ENCODE measurements at regions not wholly inside any gene's neighbourhood (a gene's known extent, or its start where the extent isn't known, plus 50 kb on each side); places are given as distances from the start of the nearest gene placed in this dataset.

- no peak for TF ChIP-seq CTCF (conservative IDR thresholded peaks at IDR 0.05)
- Mint-ChIP-seq H3K27ac (no peak overlapping the region), H3K27me3 (no peaks in the 10 kb centered on the region), H3K4me3 (no peak overlapping the region), H3K4me1 (ENCODE audit: unreplicated experiment) (peaks cover 4% of the 10 kb centered on the region), H3K9me3 (no peaks in the 10 kb centered on the region), H3K36me3 (no peaks in the 10 kb centered on the region)
- no peak for DNase-seq (ENCODE audit: extremely low spot score, unreplicated experiment)
These were observed 62.3 kb upstream of the HMHB1 start for GRCh38 chr5:143749581-143750205.

- no peaks in the 10 kb centered on the region for H3K36me3 Mint-ChIP-seq
- H3K27me3 Mint-ChIP-seq, result no peaks in the 10 kb centered on the region
- no peaks in the 10 kb centered on the region for H3K9me3 Mint-ChIP-seq
- no peak overlapping the region for H3K4me3 Mint-ChIP-seq
- no peak overlapping the region for H3K27ac Mint-ChIP-seq
- DNase-seq (ENCODE audit: extremely low spot score, unreplicated experiment), result no peak
- no peak for TF ChIP-seq CTCF (conservative IDR thresholded peaks at IDR 0.05)
- H3K4me1 Mint-ChIP-seq (ENCODE audit: unreplicated experiment), result peaks cover 4% of the 10 kb centered on the region
These were observed 63.4 kb upstream of the HMHB1 start for GRCh38 chr5:143748516-143748915.

GRCh38 chr5:143742951-143743350, 69.0 kb upstream of the HMHB1 start:
- Mint-ChIP-seq H3K4me1 (ENCODE audit: unreplicated experiment) (peaks cover 10% of the 10 kb centered on the region), H3K27me3 (no peaks in the 10 kb centered on the region), H3K36me3 (no peaks in the 10 kb centered on the region), H3K9me3 (peaks cover 7% of the 10 kb centered on the region), H3K4me3 (no peak overlapping the region), H3K27ac (no peak overlapping the region)
- TF ChIP-seq CTCF (conservative IDR thresholded peaks at IDR 0.05), result no peak
- DNase-seq (ENCODE audit: extremely low spot score, unreplicated experiment), result no peak

- no peak for TF ChIP-seq CTCF (conservative IDR thresholded peaks at IDR 0.05)
- no peaks in the 10 kb centered on the region for H3K27me3 Mint-ChIP-seq
- H3K9me3 Mint-ChIP-seq, result peaks cover 7% of the 10 kb centered on the region
- peaks cover 21% of the 10 kb centered on the region for H3K4me1 Mint-ChIP-seq (ENCODE audit: unreplicated experiment)
- DNase-seq (ENCODE audit: extremely low spot score, unreplicated experiment), result no peak
- no peaks in the 10 kb centered on the region for H3K36me3 Mint-ChIP-seq
- no peak overlapping the region for H3K4me3 Mint-ChIP-seq
- no peak overlapping the region for H3K27ac Mint-ChIP-seq
These were observed 70.5 kb upstream of the HMHB1 start for GRCh38 chr5:143741421-143741820.

- Mint-ChIP-seq H3K36me3 (no peaks in the 10 kb centered on the region), H3K27me3 (no peaks in the 10 kb centered on the region), H3K4me3 (no peak overlapping the region), H3K9me3 (peaks cover 7% of the 10 kb centered on the region), H3K27ac (no peak overlapping the region), H3K4me1 (ENCODE audit: unreplicated experiment) (peaks cover 21% of the 10 kb centered on the region)
- TF ChIP-seq CTCF (conservative IDR thresholded peaks at IDR 0.05), result no peak
- DNase-seq (ENCODE audit: extremely low spot score, unreplicated experiment), result no peak
These were observed 71.0 kb upstream of the HMHB1 start for GRCh38 chr5:143740956-143741355.

GRCh38 chr5:143739746-143740145, 72.2 kb upstream of the HMHB1 start:
- DNase-seq (ENCODE audit: extremely low spot score, unreplicated experiment), result no peak
- Mint-ChIP-seq H3K4me1 (ENCODE audit: unreplicated experiment) (peaks cover 21% of the 10 kb centered on the region), H3K4me3 (no peak overlapping the region), H3K27ac (no peak overlapping the region), H3K9me3 (peaks cover 7% of the 10 kb centered on the region), H3K27me3 (no peaks in the 10 kb centered on the region), H3K36me3 (no peaks in the 10 kb centered on the region)
- TF ChIP-seq CTCF (conservative IDR thresholded peaks at IDR 0.05), result no peak

Data from type B pancreatic cell (in vitro differentiated cells).